ENCODE measurements at regions not wholly inside any gene's neighbourhood (a gene's known extent, or its start where the extent isn't known, plus 50 kb on each side); places are given as distances from the start of the nearest gene placed in this dataset.

- POLR2A ChIA-PET, result no interaction called here
- CTCF ChIA-PET, result no interaction called here
These were observed 152.8 kb downstream of the FSIP2 start for GRCh38 chr2:185891403-185891802.

- POLR2A ChIA-PET, result no interaction called here
- CTCF ChIA-PET, result no interaction called here
These were observed 153.3 kb downstream of the FSIP2 start for GRCh38 chr2:185891804-185892411.

GRCh38 chr2:185892484-185892883 lies 153.9 kb downstream of the FSIP2 start:
- POLR2A ChIA-PET, result no interaction called here

GRCh38 chr2:185894223-185894622 lies 155.6 kb downstream of the FSIP2 start:
- CTCF ChIA-PET, result no interaction called here
- POLR2A ChIA-PET, result no interaction called here

More at GRCh38 chr2:185892484-185892883, 153.9 kb downstream of the FSIP2 start:
- CTCF ChIA-PET, result no interaction called here

- CTCF ChIA-PET, result no interaction called here
These were observed 157.5 kb downstream of the FSIP2 start for GRCh38 chr2:185895828-185896693.

GRCh38 chr2:185899366-185899765 lies 160.8 kb downstream of the FSIP2 start:
- POLR2A ChIA-PET, result no interaction called here
- CTCF ChIA-PET, result no interaction called here

More at GRCh38 chr2:185895828-185896693, 157.5 kb downstream of the FSIP2 start:
- POLR2A ChIA-PET, result no interaction called here

DNA sequence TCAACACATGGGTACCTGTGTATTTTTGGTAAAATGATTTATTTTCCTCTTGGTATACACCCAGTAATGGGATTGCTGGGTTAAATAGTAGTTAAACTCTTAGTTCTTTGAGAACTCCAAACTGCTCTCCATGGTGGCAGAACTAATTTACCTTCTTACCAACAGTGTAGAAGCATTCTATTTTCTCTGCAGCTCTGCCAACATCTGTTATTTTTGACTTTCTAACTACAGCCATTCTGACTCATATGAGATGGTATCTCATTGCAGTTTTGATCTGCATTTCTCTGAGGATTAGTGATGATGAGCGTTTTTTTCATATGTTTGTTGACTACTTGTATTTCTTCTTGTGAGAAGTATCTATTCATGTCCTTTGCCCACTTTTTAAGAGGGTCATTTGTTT lies 180.6 kb downstream of the FSIP2 start:
- POLR2A ChIA-PET, result no interaction called here
- CTCF ChIA-PET, result no interaction called here

DNA sequence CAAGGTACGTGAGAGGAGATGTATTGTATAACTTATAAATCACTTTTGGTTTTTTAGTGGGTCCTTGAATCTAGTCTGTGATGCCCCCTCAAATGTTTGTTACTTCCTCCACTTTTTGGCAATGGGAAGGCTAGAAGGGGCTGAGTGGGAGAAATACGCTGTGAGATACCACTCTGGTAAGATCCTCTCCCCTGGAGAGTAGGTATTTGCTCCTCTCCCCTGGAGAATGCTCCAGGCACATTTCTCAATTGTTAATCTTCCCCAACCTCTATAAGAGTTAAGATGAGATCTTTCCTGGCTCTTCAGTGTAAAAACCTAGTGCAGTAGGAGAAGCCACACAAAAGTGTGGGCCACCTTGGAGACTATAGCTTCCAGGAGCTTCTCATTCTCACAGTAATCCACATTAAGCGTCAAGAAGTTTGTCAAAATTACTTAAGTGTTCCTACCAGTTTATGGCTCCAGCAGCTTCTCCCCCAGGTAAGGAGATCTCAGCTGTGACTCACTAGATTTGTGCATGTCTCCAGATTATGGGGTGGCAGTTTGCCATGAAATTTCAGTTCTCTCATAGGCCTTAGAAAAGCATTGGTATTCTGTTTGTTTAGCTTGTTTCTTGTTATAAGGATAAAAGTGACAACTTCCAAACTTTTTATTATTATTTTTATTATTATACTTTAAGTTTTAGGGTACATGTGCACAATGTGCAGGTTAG lies 182.6 kb downstream of the FSIP2 start:
- CTCF ChIA-PET, result no interaction called here
- POLR2A ChIA-PET, result no interaction called here

DNA sequence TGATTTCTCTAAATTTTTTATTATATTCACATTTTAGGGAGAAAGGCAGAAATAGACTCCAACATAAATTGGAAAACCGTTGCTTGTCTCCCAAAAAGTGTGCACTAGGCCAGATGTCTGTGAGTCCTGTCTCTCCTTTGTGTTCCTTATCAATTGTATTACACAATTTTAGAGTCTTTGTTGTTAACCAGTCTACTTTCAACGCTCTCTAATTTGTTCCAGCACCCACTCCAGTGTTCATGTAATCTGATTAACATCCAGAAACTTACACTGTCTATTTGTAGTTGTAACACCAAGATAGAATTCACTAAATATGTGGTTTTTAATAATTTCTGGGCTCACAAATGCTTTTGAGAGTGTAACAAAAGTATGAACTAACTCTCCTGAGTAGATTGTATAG lies 195.6 kb downstream of the FSIP2 start:
- ChIA-PET CTCF (no interaction called here), POLR2A (no interaction called here)

DNA sequence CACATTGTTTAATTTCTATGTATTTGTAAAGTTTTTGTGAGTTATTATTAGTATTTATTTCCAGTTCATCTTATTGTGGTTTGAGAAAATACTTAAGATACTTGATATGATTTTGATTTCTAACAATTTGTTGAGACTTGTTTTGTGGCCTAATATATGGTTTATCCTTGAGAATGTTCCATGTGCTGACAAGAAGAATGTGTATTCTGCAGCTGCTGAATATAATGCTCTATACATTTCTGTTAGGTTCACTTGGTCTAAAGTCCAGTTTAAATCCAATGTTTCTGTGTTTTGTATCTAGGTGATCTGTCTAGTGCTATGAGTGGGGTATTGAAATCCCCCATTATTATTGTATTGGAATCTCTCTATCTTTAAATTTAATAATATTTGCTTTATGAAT lies 201.3 kb downstream of the FSIP2 start:
- ChIA-PET POLR2A (no interaction called here), CTCF (no interaction called here)

- ChIA-PET CTCF (no interaction called here), POLR2A (no interaction called here)
These were observed 204.3 kb downstream of the FSIP2 start for GRCh38 chr2:185942855-185943254.

- CTCF ChIA-PET, result interaction anchor here (1.6 kb wide), 1 partner anchor 38 kb away, joined by 3 read pairs; no protein-coding TSS in a partner anchor
- POLR2A ChIA-PET, result no interaction called here
These were observed 209.1 kb downstream of the FSIP2 start for GRCh38 chr2:185947722-185948121.

DNA sequence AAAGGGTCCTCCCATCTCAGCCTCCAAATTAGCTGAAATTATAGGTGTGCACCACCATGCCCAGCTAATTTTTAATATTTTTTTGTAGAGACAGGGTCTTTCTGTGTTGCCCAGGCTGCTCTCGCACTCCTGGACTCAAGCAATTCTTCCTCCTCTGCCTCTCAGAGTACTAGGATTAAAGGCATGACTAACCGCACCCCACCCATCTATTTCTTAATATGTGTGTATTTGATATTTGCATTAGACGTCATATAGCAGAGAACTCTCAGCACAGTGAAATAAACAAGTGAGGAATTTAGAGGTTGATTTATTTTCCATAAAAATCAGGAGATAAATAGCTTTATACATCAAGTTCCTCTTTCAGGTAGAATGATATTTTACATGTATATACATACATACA lies 213.5 kb downstream of the FSIP2 start:
- POLR2A ChIA-PET, result no interaction called here
- CTCF ChIA-PET, result no interaction called here

DNA sequence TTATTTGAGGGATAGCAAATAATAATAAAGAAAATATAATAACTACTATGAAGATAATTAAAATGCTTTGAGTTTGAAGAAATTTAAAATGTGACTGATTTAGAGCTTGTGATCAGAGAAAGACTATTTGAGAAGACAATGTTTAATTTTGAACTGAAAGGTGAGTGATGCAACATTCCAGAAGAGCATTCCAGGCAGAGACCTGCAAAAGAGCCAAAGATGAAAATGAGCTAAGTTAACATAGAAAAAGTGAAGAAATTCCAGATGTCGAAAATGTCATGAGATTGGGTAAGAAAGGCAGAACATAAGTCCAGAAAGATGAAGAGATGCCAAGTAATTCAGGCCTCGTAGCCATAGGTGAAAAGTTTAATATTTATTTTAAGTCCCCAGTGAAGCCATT lies 215.8 kb downstream of the FSIP2 start:
- POLR2A ChIA-PET, result no interaction called here
- CTCF ChIA-PET, result no interaction called here

DNA sequence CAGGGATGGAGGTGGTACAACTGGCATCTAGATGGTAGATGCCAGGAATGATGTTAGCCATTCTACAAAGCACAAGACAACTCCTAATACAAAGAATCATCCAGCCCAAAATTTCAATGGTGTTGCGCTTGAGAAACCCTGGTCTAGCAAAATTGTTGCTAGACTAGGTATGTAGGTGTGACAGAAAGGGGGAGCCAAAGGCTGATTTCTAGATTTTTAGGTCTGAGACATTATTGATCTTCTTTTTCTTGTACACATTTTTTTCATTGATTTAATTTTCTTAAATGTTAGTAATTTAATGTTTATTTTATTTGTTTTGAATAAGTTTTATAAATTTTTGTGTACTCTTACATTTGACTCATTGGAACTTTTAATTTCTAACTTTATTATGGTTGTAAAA lies 216.4 kb downstream of the FSIP2 start:
- ChIA-PET POLR2A (no interaction called here), CTCF (no interaction called here)

- CTCF ChIA-PET, result no interaction called here
- POLR2A ChIA-PET, result no interaction called here
These were observed 228.7 kb downstream of the FSIP2 start for GRCh38 chr2:185967335-185967734.

GRCh38 chr2:185970148-185970852 lies 231.7 kb downstream of the FSIP2 start:
- CTCF ChIA-PET, result no interaction called here
- POLR2A ChIA-PET, result no interaction called here

- CTCF ChIA-PET, result interaction anchor here (0.8 kb wide), 1 partner anchor 67 kb away, joined by 3 read pairs; no protein-coding TSS in a partner anchor
- POLR2A ChIA-PET, result no interaction called here
These were observed 240.2 kb downstream of the FSIP2 start for GRCh38 chr2:185978634-185979407.

DNA sequence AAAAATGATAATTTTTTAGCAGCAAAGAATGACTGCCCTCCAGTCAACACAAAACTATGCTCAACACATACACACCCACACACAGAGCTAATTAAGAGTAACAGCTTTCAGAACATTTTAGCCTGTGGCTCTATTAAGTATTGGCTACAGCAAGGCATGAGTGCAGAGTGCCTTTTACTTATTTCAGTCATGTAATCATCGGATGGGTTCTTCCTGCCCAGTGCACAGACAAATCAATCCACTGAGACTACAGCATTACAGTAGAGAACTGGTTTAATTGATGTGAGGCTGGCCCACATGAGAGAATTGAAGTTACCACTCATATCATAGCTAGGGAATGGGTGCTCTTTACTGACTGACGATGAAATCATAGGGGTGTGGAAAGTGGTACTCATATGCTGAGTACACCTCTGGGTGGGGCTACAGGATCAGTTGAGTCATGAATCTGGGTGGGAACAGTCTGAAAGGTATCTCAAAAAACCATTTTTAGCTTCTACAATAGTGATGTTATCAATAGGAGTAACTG lies 241.0 kb downstream of the FSIP2 start:
- CTCF ChIA-PET, result interaction anchor here (0.8 kb wide), 1 partner anchor 66 kb away, joined by 3 read pairs; no protein-coding TSS in a partner anchor
- POLR2A ChIA-PET, result no interaction called here

Data from activated CD8-positive, alpha-beta memory T cell treated with anti-CD3 and anti-CD28 coated beads for 36 hours (primary cell).